Umbilical cord (tissue), 1 donor: ENCODE measurements at regions not wholly inside any gene's neighbourhood (a gene's known extent, or its start where the extent isn't known, plus 50 kb on each side); places are given as distances from the start of the nearest gene placed in this dataset.
"Not testable (repeated sequence)": the region's sequence is repeated elsewhere in the genome, so short reads cannot be mapped to it uniquely, and the experiment has no call there.

Source experiments
- DNase-seq: peaks from one replicate; pipeline ENCODE4 v3.0.0-alpha.2; 2015; ENCODE audit warnings: low spot score

GRCh38 chr4:18194278-18194677, 172.7 kb upstream of the LCORL start:
- no peak for DNase-seq

GRCh38 chr4:18192901-18193300, 171.3 kb upstream of the LCORL start:
- no peak for DNase-seq

GRCh38 chr4:18185491-18185890, 163.9 kb upstream of the LCORL start:
- DNase-seq: no peak

GRCh38 chr4:18180892-18181291, 159.3 kb upstream of the LCORL start:
- no peak for DNase-seq

- DNase-seq: no peak
Observed at GRCh38 chr4:18180122-18180521, 158.6 kb upstream of the LCORL start.

- DNase-seq: no peak
Observed at GRCh38 chr4:18171896-18172295, 150.3 kb upstream of the LCORL start.

- no peak for DNase-seq
Observed at GRCh38 chr4:18167831-18168230, 146.3 kb upstream of the LCORL start.

GRCh38 chr4:18166925-18167324, 145.4 kb upstream of the LCORL start:
- no peak for DNase-seq

GRCh38 chr4:18162453-18162852, 140.9 kb upstream of the LCORL start:
- no peak for DNase-seq

GRCh38 chr4:18159117-18159912, 137.8 kb upstream of the LCORL start:
- not testable (repeated sequence) for DNase-seq

GRCh38 chr4:18155067-18156041, 133.8 kb upstream of the LCORL start:
- no peak for DNase-seq

GRCh38 chr4:18138076-18138665, 116.6 kb upstream of the LCORL start:
- no peak for DNase-seq

GRCh38 chr4:18134111-18134510, 112.6 kb upstream of the LCORL start:
- DNase-seq: no peak

- no peak for DNase-seq
Observed at GRCh38 chr4:18130256-18130655, 108.7 kb upstream of the LCORL start.

- DNase-seq: no peak
Observed at GRCh38 chr4:18128241-18128640, 106.7 kb upstream of the LCORL start.

GRCh38 chr4:18127030-18127429, 105.5 kb upstream of the LCORL start:
- DNase-seq: no peak

GRCh38 chr4:18113710-18114331, 92.3 kb upstream of the LCORL start:
- DNase-seq: peak; percentile 4

- no peak for DNase-seq
Observed at GRCh38 chr4:18111081-18111480, 89.5 kb upstream of the LCORL start.

GRCh38 chr4:18110099-18110498, 88.5 kb upstream of the LCORL start:
- DNase-seq: no peak

- peak; percentile 4 for DNase-seq
Observed at GRCh38 chr4:18109676-18110075, 88.1 kb upstream of the LCORL start.

GRCh38 chr4:18107848-18108528, 86.4 kb upstream of the LCORL start:
- DNase-seq: not testable (repeated sequence)
